Endodermal cell (in vitro differentiated cells): ENCODE measurements at regions not wholly inside any gene's neighbourhood (a gene's known extent, or its start where the extent isn't known, plus 50 kb on each side); places are given as distances from the start of the nearest gene placed in this dataset.

ENCODE experiments used
- DNase-seq: peaks from one replicate; pipeline ENCODE4 v3.0.0-alpha.2; 2017
- H3K27ac ChIP-seq: 2 replicates; pipeline ENCODE4 v1.5.1; 2013; ENCODE audit warnings: mild to moderate bottlenecking, low read depth, low read length, moderate library complexity
- H3K27me3 ChIP-seq: 2 replicates; pipeline ENCODE4 v1.6.1; 2013; ENCODE audit warnings: mild to moderate bottlenecking, low read length, moderate library complexity; ENCODE audit not compliant: insufficient read depth, control insufficient read depth, poor library complexity, severe bottlenecking
- H3K36me3 ChIP-seq: 2 replicates; pipeline ENCODE4 v1.7.0; 2013; ENCODE audit warnings: mild to moderate bottlenecking, low read length, moderate library complexity; ENCODE audit not compliant: control insufficient read depth, insufficient read depth
- H3K4me1 ChIP-seq: one replicate; pipeline ENCODE4 v1.7.0; 2013; ENCODE audit warnings: low read length; ENCODE audit not compliant: control insufficient read depth, insufficient read depth
- H3K4me3 ChIP-seq: 2 replicates; pipeline ENCODE4 v1.5.1; 2013; ENCODE audit warnings: mild to moderate bottlenecking, low read length, moderate library complexity
- H3K9ac ChIP-seq: 2 replicates; pipeline ENCODE4 v1.6.1; 2013; ENCODE audit warnings: mild to moderate bottlenecking, low read length, moderate library complexity; ENCODE audit not compliant: poor library complexity, severe bottlenecking; ENCODE audit errors: extremely low read depth
- H3K9me3 ChIP-seq: 2 replicates; pipeline ENCODE4 v1.6.1; 2013; ENCODE audit warnings: mild to moderate bottlenecking, low read length, moderate library complexity; ENCODE audit not compliant: control insufficient read depth
- H3K27ac Mint-ChIP-seq: 2 replicates; pipeline ENCODE4 v1.8.0; 2020; ENCODE audit warnings: mixed read lengths
- H3K27me3 Mint-ChIP-seq: 2 replicates; pipeline ENCODE4 v1.8.0; 2021; ENCODE audit warnings: mild to moderate bottlenecking, mixed read lengths; ENCODE audit not compliant: insufficient read depth
- H3K36me3 Mint-ChIP-seq: 2 replicates; pipeline ENCODE4 v1.8.0; 2020; ENCODE audit warnings: low read depth, mixed read lengths
- H3K4me1 Mint-ChIP-seq: 2 replicates; pipeline ENCODE4 v1.8.0; 2020; ENCODE audit warnings: mixed read lengths
- H3K4me3 Mint-ChIP-seq: 2 replicates; pipeline ENCODE4 v1.8.0; 2020; ENCODE audit warnings: mild to moderate bottlenecking, moderate library complexity, mixed read lengths
- H3K9me3 Mint-ChIP-seq: 2 replicates; pipeline ENCODE4 v1.8.0; 2020; ENCODE audit warnings: mild to moderate bottlenecking, mixed read lengths
- WGBS, 2 experiments: methylation state at CpG; one replicate each; pipeline versions ENCODE4 v1.1.5 to v1.1.7; 2013; ENCODE audit warnings: missing lambda C conversion rate in 2 of 2, mixed read lengths in 1 of 2; ENCODE audit not compliant: insufficient coverage in 1 of 2, insufficient read length in 1 of 2; 5-methylcytosine and 5-hydroxymethylcytosine counted together
- TF ChIP-seq, protein P1 (sequence below): fragments of 200-600 bp; sonication (generic); conservative IDR thresholded peaks from 2 replicates; pipeline ENCODE4 v1.5.0; 2021; ENCODE audit warnings: antibody characterized with exemption, mild to moderate bottlenecking

DNA sequence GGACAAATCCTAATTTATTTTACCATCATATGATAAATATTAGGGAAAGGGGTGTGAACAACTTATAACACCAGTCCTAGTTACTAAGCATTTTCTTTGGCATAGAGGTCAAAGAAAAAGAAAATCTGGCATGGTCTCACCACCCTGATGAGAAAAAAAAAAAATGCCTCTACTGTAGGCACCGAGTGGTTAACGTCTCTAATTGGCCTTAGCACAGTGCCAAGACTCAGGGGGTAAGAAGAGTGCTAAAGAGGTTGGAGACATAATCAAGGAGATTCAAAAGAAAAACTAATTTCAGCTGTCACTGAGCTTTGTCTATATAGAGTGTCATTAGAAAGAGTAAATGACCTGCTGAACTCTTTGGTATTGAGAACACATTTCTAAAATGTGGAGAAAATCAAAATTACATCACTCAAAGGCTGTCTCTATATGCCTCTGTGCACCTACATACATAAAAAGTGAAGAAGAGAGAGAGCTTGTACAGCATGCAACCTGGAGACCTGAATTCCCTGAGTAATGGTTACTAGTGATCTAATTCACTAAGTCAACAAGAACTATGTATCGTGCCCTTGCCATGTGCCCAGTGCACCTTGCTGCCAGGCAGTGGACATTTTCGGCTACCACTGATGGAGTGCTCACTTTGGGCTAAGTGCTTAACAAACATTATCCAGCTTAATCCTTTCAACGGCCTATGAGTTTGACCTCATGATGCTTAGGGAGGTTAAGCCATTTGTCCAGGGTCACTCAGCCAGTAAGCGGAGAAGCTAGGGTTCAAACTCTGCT is 113.8 kb upstream of the G2E3 start:
- Mint-ChIP-seq H3K27me3 (no peaks in the 10 kb centered on the region), H3K4me1 (peaks cover 9% of the 10 kb centered on the region), H3K36me3 (no peaks in the 10 kb centered on the region), H3K9me3 (no peaks in the 10 kb centered on the region), H3K4me3 (no peak overlapping the region), H3K27ac (no peak overlapping the region)
- H3K27ac ChIP-seq = no peak overlapping the region
- DNase-seq = no peak
- TF ChIP-seq, protein P1, sequence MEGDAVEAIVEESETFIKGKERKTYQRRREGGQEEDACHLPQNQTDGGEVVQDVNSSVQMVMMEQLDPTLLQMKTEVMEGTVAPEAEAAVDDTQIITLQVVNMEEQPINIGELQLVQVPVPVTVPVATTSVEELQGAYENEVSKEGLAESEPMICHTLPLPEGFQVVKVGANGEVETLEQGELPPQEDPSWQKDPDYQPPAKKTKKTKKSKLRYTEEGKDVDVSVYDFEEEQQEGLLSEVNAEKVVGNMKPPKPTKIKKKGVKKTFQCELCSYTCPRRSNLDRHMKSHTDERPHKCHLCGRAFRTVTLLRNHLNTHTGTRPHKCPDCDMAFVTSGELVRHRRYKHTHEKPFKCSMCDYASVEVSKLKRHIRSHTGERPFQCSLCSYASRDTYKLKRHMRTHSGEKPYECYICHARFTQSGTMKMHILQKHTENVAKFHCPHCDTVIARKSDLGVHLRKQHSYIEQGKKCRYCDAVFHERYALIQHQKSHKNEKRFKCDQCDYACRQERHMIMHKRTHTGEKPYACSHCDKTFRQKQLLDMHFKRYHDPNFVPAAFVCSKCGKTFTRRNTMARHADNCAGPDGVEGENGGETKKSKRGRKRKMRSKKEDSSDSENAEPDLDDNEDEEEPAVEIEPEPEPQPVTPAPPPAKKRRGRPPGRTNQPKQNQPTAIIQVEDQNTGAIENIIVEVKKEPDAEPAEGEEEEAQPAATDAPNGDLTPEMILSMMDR = no peak
- WGBS, 2 experiments = 83 to 96% methylated on average over 3 to 6 of the region's 6 CpGs
- no peaks in the 10 kb centered on the region for H3K27me3 ChIP-seq
- H3K4me1 ChIP-seq = no peaks in the 10 kb centered on the region
- H3K36me3 ChIP-seq = no peaks in the 10 kb centered on the region
- H3K4me3 ChIP-seq = no peak overlapping the region
- no peaks in the 10 kb centered on the region for H3K9me3 ChIP-seq
- H3K9ac ChIP-seq = no peak overlapping the region

DNA sequence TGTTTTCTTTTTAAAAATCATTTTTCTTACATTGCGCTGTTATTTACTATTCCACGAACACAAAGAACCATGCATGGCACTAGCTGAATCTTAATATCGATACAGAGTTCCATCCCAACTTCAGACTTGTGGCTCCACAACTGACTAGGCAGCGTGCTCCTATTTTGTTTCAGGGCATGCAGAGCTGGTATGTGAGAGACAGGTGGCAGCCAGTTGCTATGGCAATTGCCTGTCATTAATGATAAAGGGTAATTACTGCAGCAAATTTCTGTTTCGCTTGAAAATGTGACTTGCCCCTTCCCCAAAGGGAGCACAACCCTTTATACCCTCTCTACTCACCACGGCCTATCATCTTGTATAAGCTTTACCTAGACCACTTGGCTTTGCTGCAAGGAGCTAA is 113.1 kb upstream of the G2E3 start:
- Histone ChIP-seq H3K27ac (no peak overlapping the region), H3K4me3 (no peak overlapping the region), H3K9ac (no peak overlapping the region), H3K27me3 (no peaks in the 10 kb centered on the region), H3K4me1 (no peaks in the 10 kb centered on the region), H3K9me3 (no peaks in the 10 kb centered on the region), H3K36me3 (no peaks in the 10 kb centered on the region)
- TF ChIP-seq, protein P1 = no peak
- no peak overlapping the region for H3K27ac Mint-ChIP-seq
- H3K4me1 Mint-ChIP-seq = peaks cover 13% of the 10 kb centered on the region
- no peak overlapping the region for H3K4me3 Mint-ChIP-seq
- H3K27me3 Mint-ChIP-seq = no peaks in the 10 kb centered on the region
- H3K9me3 Mint-ChIP-seq = no peaks in the 10 kb centered on the region
- 87 to 100% methylated on average over 5 to 6 of the region's 6 CpGs for WGBS, 2 experiments
- no peak for DNase-seq
- no peaks in the 10 kb centered on the region for H3K36me3 Mint-ChIP-seq

DNA sequence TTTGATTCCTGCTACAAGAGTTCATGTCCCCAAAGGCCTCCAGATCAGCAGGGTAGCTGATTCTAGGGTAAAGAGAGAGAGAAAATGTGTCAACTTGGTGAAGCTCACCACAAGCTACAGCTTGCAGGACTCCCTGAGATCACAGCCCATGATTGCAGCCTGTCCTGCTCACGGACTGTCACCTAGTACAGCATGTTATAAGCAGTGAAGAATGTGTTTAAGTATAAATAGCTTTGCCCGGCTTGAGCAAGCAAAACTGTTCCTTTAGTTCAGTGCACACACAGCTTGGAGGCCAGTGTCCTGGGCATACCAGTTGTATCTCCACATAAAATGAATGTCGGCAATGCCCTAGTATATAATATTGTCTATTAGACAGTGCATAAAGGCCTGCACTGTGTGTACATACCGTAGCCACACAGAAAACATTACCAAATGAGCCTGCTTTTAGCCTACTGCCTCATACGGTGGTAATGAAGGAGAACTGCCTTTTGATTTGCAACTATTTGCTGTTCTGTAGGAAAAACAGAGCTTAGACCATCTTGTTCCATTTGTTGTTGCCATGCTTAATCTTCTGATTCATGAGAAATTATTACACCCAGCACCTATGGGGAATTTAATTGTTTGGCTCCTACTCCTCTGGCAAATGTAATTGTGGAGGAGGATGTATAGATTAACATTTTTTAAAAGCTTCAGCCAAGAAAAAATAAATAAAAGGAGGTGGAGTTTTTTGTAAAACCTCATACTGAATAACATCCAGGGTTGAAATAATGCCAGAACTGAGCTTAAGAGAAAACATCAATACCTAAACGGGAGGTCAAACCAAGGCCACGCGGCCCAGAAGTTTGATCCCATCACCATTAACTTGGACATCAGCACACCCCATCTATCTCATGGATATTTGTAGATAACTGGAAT is 108.1 kb upstream of the G2E3 start:
- Mint-ChIP-seq H3K36me3 (no peaks in the 10 kb centered on the region), H3K4me3 (no peak overlapping the region), H3K4me1 (peaks cover 27% of the 10 kb centered on the region), H3K9me3 (no peaks in the 10 kb centered on the region), H3K27me3 (no peaks in the 10 kb centered on the region), H3K27ac (no peak overlapping the region)
- DNase-seq = no peak
- no peaks in the 10 kb centered on the region for H3K4me1 ChIP-seq
- H3K9me3 ChIP-seq = no peaks in the 10 kb centered on the region
- H3K4me3 ChIP-seq = no peak overlapping the region
- H3K36me3 ChIP-seq = no peaks in the 10 kb centered on the region
- 89 to 94% methylated on average over 4 to 8 of the region's 8 CpGs for WGBS, 2 experiments
- TF ChIP-seq, protein P1 = no peak
- H3K27me3 ChIP-seq = no peaks in the 10 kb centered on the region
- H3K9ac ChIP-seq = no peak overlapping the region
- H3K27ac ChIP-seq = no peak overlapping the region
